GM12878 (cell line): ENCODE measurements at regions not wholly inside any gene's neighbourhood (a gene's known extent, or its start where the extent isn't known, plus 50 kb on each side); places are given as distances from the start of the nearest gene placed in this dataset.

Source experiments
- EZH2 ChIP-seq: IDR thresholded peaks from 2 replicates; pipeline ENCODE4 v1.6.1; 2012; ENCODE audit warnings: low read depth, mild to moderate bottlenecking, control low read depth, inconsistent platforms, low read length, borderline replicate concordance; ENCODE audit not compliant: control insufficient read depth
- MXI1 ChIP-seq: fragments of 150-350 bp; IDR thresholded peaks from 2 replicates; pipeline ENCODE4 v1.6.1; 2011; ENCODE audit warnings: low read depth, mild to moderate bottlenecking, inconsistent platforms, low read length, improper control_type of control experiment
- PBX3 ChIP-seq: IDR thresholded peaks from 2 replicates; pipeline ENCODE4 v1.6.1; 2011; ENCODE audit warnings: mild to moderate bottlenecking, low read depth, low read length, moderate library complexity; ENCODE audit not compliant: insufficient replicate concordance
- POLR2AphosphoS5 ChIP-seq: IDR thresholded peaks from 2 replicates; pipeline ENCODE4 v1.6.1; 2011; ENCODE audit warnings: mild to moderate bottlenecking, low read length, inconsistent platforms
- RAD51 ChIP-seq: fragments of 450-650 bp; IDR thresholded peaks from 2 replicates; pipeline ENCODE4 v1.6.1; 2016; ENCODE audit warnings: moderate library complexity, mild to moderate bottlenecking, inconsistent platforms
- SP1 ChIP-seq: IDR thresholded peaks from one replicate; pipeline ENCODE4 v1.6.1; 2011; ENCODE audit warnings: low read depth, low read length
- SREBF2 ChIP-seq: IDR thresholded peaks from 2 replicates; pipeline ENCODE4 v1.6.1; 2012; ENCODE audit warnings: mild to moderate bottlenecking, low read length
- SRF ChIP-seq, 2 experiments: IDR thresholded peaks; 2 replicates each; pipeline ENCODE4 v1.6.1; 2011; ENCODE audit warnings: low read depth in 2 of 2, low read length in 2 of 2, mild to moderate bottlenecking in 1 of 2, moderate library complexity in 1 of 2
- TCF12 ChIP-seq: IDR thresholded peaks from 2 replicates; pipeline ENCODE4 v1.6.1; 2011; ENCODE audit warnings: low read depth, mild to moderate bottlenecking, low read length
- ZNF207 ChIP-seq: fragments of 450-650 bp; IDR thresholded peaks from 2 replicates; pipeline ENCODE4 v1.6.1; 2014; ENCODE audit warnings: antibody characterized with exemption, mild to moderate bottlenecking, borderline replicate concordance
- ZNF24 ChIP-seq: fragments of 450-650 bp; IDR thresholded peaks from 2 replicates; pipeline ENCODE4 v1.6.1; 2017; ENCODE audit warnings: antibody characterized with exemption, mild to moderate bottlenecking
- TF ChIP-seq, protein P1 (sequence below), 3 experiments: IDR thresholded peaks in 2 of 3; conservative IDR thresholded peaks in 1 of 3; 2 replicates each; pipeline ENCODE4 v1.5.1; 2011; ENCODE audit warnings: low read depth in 3 of 3, low read length in 3 of 3, mild to moderate bottlenecking in 3 of 3, control low read depth in 2 of 3, moderate library complexity in 2 of 3, inconsistent platforms in 1 of 3, mixed read lengths in 1 of 3; ENCODE audit not compliant: control insufficient read depth in 2 of 3, insufficient read depth in 1 of 3; ENCODE audit errors: extremely low read depth in 1 of 3
- TF ChIP-seq, protein P2 (sequence below): fragments of 450-650 bp; IDR thresholded peaks from 2 replicates; pipeline ENCODE4 v1.6.1; 2016; ENCODE audit warnings: mild to moderate bottlenecking, moderate library complexity, borderline replicate concordance
- TF ChIP-seq, protein P3 (sequence below): fragments of 450-650 bp; IDR thresholded peaks from 2 replicates; pipeline ENCODE4 v1.6.1; 2014; ENCODE audit warnings: mild to moderate bottlenecking

GRCh38 chr1:212203630-212204029, 81.6 kb upstream of the PPP2R5A start:
- TF ChIP-seq, protein P1, sequence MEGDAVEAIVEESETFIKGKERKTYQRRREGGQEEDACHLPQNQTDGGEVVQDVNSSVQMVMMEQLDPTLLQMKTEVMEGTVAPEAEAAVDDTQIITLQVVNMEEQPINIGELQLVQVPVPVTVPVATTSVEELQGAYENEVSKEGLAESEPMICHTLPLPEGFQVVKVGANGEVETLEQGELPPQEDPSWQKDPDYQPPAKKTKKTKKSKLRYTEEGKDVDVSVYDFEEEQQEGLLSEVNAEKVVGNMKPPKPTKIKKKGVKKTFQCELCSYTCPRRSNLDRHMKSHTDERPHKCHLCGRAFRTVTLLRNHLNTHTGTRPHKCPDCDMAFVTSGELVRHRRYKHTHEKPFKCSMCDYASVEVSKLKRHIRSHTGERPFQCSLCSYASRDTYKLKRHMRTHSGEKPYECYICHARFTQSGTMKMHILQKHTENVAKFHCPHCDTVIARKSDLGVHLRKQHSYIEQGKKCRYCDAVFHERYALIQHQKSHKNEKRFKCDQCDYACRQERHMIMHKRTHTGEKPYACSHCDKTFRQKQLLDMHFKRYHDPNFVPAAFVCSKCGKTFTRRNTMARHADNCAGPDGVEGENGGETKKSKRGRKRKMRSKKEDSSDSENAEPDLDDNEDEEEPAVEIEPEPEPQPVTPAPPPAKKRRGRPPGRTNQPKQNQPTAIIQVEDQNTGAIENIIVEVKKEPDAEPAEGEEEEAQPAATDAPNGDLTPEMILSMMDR (IDR thresholded peaks at IDR 0.05 in 2 of 3, conservative IDR thresholded peaks at IDR 0.05 in 1 of 3; ENCODE audit: control insufficient read depth in 2 of 3, extremely low read depth in 1 of 3, insufficient read depth in 1 of 3, low read depth in 3 of 3, low read length in 3 of 3), result no peak
- no peak for TF ChIP-seq PBX3
- no peak for TF ChIP-seq TCF12
- TF ChIP-seq SP1, result no peak
- no peak for TF ChIP-seq EZH2
- TF ChIP-seq, protein P2, sequence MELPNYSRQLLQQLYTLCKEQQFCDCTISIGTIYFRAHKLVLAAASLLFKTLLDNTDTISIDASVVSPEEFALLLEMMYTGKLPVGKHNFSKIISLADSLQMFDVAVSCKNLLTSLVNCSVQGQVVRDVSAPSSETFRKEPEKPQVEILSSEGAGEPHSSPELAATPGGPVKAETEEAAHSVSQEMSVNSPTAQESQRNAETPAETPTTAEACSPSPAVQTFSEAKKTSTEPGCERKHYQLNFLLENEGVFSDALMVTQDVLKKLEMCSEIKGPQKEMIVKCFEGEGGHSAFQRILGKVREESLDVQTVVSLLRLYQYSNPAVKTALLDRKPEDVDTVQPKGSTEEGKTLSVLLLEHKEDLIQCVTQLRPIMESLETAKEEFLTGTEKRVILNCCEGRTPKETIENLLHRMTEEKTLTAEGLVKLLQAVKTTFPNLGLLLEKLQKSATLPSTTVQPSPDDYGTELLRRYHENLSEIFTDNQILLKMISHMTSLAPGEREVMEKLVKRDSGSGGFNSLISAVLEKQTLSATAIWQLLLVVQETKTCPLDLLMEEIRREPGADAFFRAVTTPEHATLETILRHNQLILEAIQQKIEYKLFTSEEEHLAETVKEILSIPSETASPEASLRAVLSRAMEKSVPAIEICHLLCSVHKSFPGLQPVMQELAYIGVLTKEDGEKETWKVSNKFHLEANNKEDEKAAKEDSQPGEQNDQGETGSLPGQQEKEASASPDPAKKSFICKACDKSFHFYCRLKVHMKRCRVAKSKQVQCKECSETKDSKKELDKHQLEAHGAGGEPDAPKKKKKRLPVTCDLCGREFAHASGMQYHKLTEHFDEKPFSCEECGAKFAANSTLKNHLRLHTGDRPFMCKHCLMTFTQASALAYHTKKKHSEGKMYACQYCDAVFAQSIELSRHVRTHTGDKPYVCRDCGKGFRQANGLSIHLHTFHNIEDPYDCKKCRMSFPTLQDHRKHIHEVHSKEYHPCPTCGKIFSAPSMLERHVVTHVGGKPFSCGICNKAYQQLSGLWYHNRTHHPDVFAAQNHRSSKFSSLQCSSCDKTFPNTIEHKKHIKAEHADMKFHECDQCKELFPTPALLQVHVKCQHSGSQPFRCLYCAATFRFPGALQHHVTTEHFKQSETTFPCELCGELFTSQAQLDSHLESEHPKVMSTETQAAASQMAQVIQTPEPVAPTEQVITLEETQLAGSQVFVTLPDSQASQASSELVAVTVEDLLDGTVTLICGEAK, result no peak
- TF ChIP-seq, protein P3, sequence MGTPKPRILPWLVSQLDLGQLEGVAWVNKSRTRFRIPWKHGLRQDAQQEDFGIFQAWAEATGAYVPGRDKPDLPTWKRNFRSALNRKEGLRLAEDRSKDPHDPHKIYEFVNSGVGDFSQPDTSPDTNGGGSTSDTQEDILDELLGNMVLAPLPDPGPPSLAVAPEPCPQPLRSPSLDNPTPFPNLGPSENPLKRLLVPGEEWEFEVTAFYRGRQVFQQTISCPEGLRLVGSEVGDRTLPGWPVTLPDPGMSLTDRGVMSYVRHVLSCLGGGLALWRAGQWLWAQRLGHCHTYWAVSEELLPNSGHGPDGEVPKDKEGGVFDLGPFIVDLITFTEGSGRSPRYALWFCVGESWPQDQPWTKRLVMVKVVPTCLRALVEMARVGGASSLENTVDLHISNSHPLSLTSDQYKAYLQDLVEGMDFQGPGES, result no peak
- no peak for TF ChIP-seq SRF (IDR thresholded peaks at IDR 0.05; ENCODE audit: low read depth in 2 of 2, low read length in 2 of 2)
- no peak for TF ChIP-seq ZNF207
- no peak for TF ChIP-seq MXI1
- no peak for TF ChIP-seq RAD51
- TF ChIP-seq ZNF24, result no peak
- no peak for TF ChIP-seq POLR2AphosphoS5
- no peak for TF ChIP-seq SREBF2
